Suprapubic skin (tissue), 4 donors: ENCODE measurements at regions not wholly inside any gene's neighbourhood (a gene's known extent, or its start where the extent isn't known, plus 50 kb on each side); places are given as distances from the start of the nearest gene placed in this dataset.
A peak's percentile ranks its signal among the peaks of the same experiment; 100 is the strongest.

Experiments
- DNase-seq, 2 donors: peaks; one replicate each; pipeline ENCODE4 v3.0.0-alpha.2; 2019; ENCODE audit warnings: low spot score in 2 of 2
- H3K27ac ChIP-seq: fragments of 200-600 bp; sonication (generic); one replicate; pipeline ENCODE4 v1.5.1; 2019
- H3K27me3 ChIP-seq: fragments of 200-600 bp; sonication (generic); one replicate; pipeline ENCODE4 v1.5.1; 2019
- H3K36me3 ChIP-seq: fragments of 200-600 bp; sonication (generic); one replicate; pipeline ENCODE4 v1.5.1; 2019
- H3K4me1 ChIP-seq: fragments of 200-600 bp; sonication (generic); one replicate; pipeline ENCODE4 v1.5.1; 2019
- H3K4me3 ChIP-seq: fragments of 200-600 bp; sonication (generic); one replicate; pipeline ENCODE4 v1.5.1; 2019; ENCODE audit warnings: mild to moderate bottlenecking
- H3K9me3 ChIP-seq: fragments of 200-600 bp; sonication (generic); one replicate; pipeline ENCODE4 v1.5.1; 2019
- CTCF ChIP-seq, 2 donors: fragments of 200-600 bp in 1 of 2; fragments of 450-650 bp in 1 of 2; sonication (generic) in 1 of 2; IDR thresholded peaks; one replicate each; pipeline ENCODE4 v1.5.1; 2016 to 2019; ENCODE audit warnings: antibody characterized with exemption in 2 of 2, mild to moderate bottlenecking in 1 of 2, moderate library complexity in 1 of 2
- EP300 ChIP-seq: sonication (generic); formaldehyde crosslinking; IDR thresholded peaks from one replicate; pipeline ENCODE4 v1.6.1; 2017; ENCODE audit warnings: antibody characterized with exemption
- POLR2A ChIP-seq, 2 donors: fragments of 450-650 bp; IDR thresholded peaks; one replicate each; pipeline ENCODE4 v1.6.1; 2017; ENCODE audit warnings: antibody characterized with exemption in 2 of 2, mild to moderate bottlenecking in 2 of 2, moderate library complexity in 2 of 2
- POLR2AphosphoS5 ChIP-seq, 3 donors: sonication (generic); formaldehyde crosslinking; IDR thresholded peaks; one replicate each; pipeline ENCODE4 v1.6.1; 2017; ENCODE audit warnings: antibody characterized with exemption in 3 of 3
- WGBS: methylation state at CpG from one replicate; pipeline ENCODE4 v1.1.5; 2018; 5-methylcytosine and 5-hydroxymethylcytosine counted together

GRCh38 chr19:31875591-31875990 is 469.8 kb upstream of the ZNF507 start:
- peak in 1 of 2 donors; percentile 47 for DNase-seq
- Histone ChIP-seq H3K4me1 (no peaks in the 10 kb centered on the region), H3K9me3 (no peaks in the 10 kb centered on the region), H3K36me3 (no peaks in the 10 kb centered on the region), H3K27me3 (no peaks in the 10 kb centered on the region), H3K4me3 (no peak overlapping the region), H3K27ac (no peak overlapping the region)
- TF ChIP-seq EP300, result no peak
- TF ChIP-seq POLR2AphosphoS5 (IDR thresholded peaks at IDR 0.05), result no peak
- TF ChIP-seq CTCF (IDR thresholded peaks at IDR 0.05), result no peak
- no peak for TF ChIP-seq POLR2A (IDR thresholded peaks at IDR 0.05)
- 91% methylated on average over 16 of the region's 16 CpGs for whole genome bisulfite sequencing

GRCh38 chr19:31880283-31880682 is 465.1 kb upstream of the ZNF507 start:
- no peak overlapping the region for H3K4me3 ChIP-seq
- no peak overlapping the region for H3K27ac ChIP-seq
- no peaks in the 10 kb centered on the region for H3K4me1 ChIP-seq
- H3K36me3 ChIP-seq, result no peaks in the 10 kb centered on the region
- no peak for DNase-seq
- H3K9me3 ChIP-seq, result no peaks in the 10 kb centered on the region
- TF ChIP-seq POLR2A (IDR thresholded peaks at IDR 0.05) (no peak), POLR2AphosphoS5 (IDR thresholded peaks at IDR 0.05) (no peak), EP300 (no peak), CTCF (IDR thresholded peaks at IDR 0.05) (no peak)
- WGBS, result 60% methylated on average over 2 of the region's 2 CpGs
- no peaks in the 10 kb centered on the region for H3K27me3 ChIP-seq

GRCh38 chr19:31881988-31882387 is 463.4 kb upstream of the ZNF507 start:
- Histone ChIP-seq H3K4me1 (no peaks in the 10 kb centered on the region), H3K4me3 (no peak overlapping the region), H3K27me3 (peaks cover 3% of the 10 kb centered on the region), H3K9me3 (no peaks in the 10 kb centered on the region), H3K36me3 (no peaks in the 10 kb centered on the region), H3K27ac (no peak overlapping the region)
- WGBS, result 82% methylated on average over 6 of the region's 7 CpGs
- TF ChIP-seq POLR2AphosphoS5 (IDR thresholded peaks at IDR 0.05) (no peak), CTCF (IDR thresholded peaks at IDR 0.05) (no peak), POLR2A (IDR thresholded peaks at IDR 0.05) (no peak), EP300 (no peak)
- peak in 1 of 2 donors; percentile 50 for DNase-seq

GRCh38 chr19:31882709-31883108 is 462.7 kb upstream of the ZNF507 start:
- Histone ChIP-seq H3K4me1 (no peaks in the 10 kb centered on the region), H3K27ac (no peak overlapping the region), H3K9me3 (no peaks in the 10 kb centered on the region), H3K4me3 (no peak overlapping the region), H3K27me3 (peaks cover 3% of the 10 kb centered on the region), H3K36me3 (no peaks in the 10 kb centered on the region)
- WGBS, result 85% methylated on average over 2 of the region's 2 CpGs
- TF ChIP-seq POLR2A (IDR thresholded peaks at IDR 0.05), result no peak
- no peak for TF ChIP-seq CTCF (IDR thresholded peaks at IDR 0.05)
- no peak for TF ChIP-seq EP300
- TF ChIP-seq POLR2AphosphoS5 (IDR thresholded peaks at IDR 0.05), result no peak
- DNase-seq, result no peak

- H3K9me3 ChIP-seq, result no peaks in the 10 kb centered on the region
- WGBS, result 84% methylated on average over 17 of the region's 17 CpGs
- no peak overlapping the region for H3K4me3 ChIP-seq
- H3K4me1 ChIP-seq, result no peaks in the 10 kb centered on the region
- no peaks in the 10 kb centered on the region for H3K36me3 ChIP-seq
- DNase-seq, result peak in 1 of 2 donors; percentile 44
- no peak overlapping the region for H3K27ac ChIP-seq
- H3K27me3 ChIP-seq, result peaks cover 3% of the 10 kb centered on the region
- TF ChIP-seq POLR2AphosphoS5 (IDR thresholded peaks at IDR 0.05), result no peak
Observed at GRCh38 chr19:31883296-31883990, 462.0 kb upstream of the ZNF507 start.
